Stimulated activated effector memory CD8-positive, alpha-beta T cell treated with anti-CD3 and anti-CD28 coated beads, Interleukin-12 subunit alpha, Interleukin-12 subunit beta, amount 100 ng/mL, for 72 hours (primary cell): ENCODE measurements at regions not wholly inside any gene's neighbourhood (a gene's known extent, or its start where the extent isn't known, plus 50 kb on each side); places are given as distances from the start of the nearest gene placed in this dataset.

Experiments used
- ATAC-seq: fragments of 150-1000 bp; cut with Tn5 transposase; 2 replicates; pipeline ENCODE4 v1.10.0; 2021
- DNase-seq, 2 donors: peaks; one replicate each; pipeline ENCODE4 v3.0.0; 2021 to 2022; ENCODE audit warnings: low spot score in 2 of 2
- H3K27ac Mint-ChIP-seq: one replicate; pipeline ENCODE4 v1.8.0; 2022; ENCODE audit warnings: mild to moderate bottlenecking, mixed read lengths
- H3K36me3 Mint-ChIP-seq: one replicate; pipeline ENCODE4 v1.8.0; 2022; ENCODE audit warnings: mild to moderate bottlenecking, mixed read lengths
- H3K4me1 Mint-ChIP-seq: one replicate; pipeline ENCODE4 v1.8.0; 2022; ENCODE audit warnings: mixed read lengths
- H3K4me3 Mint-ChIP-seq: one replicate; pipeline ENCODE4 v1.8.0; 2022; ENCODE audit warnings: mild to moderate bottlenecking, mixed read lengths
- H3K9me3 Mint-ChIP-seq: one replicate; pipeline ENCODE4 v1.8.0; 2022; ENCODE audit warnings: mixed read lengths

- DNase-seq = no peak
- no peak for ATAC-seq
- H3K36me3 Mint-ChIP-seq = no peaks in the 10 kb centered on the region
- H3K4me3 Mint-ChIP-seq = no peak overlapping the region
- no peaks in the 10 kb centered on the region for H3K4me1 Mint-ChIP-seq
- no peak overlapping the region for H3K27ac Mint-ChIP-seq
- H3K9me3 Mint-ChIP-seq = peaks cover 2% of the 10 kb centered on the region
Measured at GRCh38 chr20:56160956-56161355, 87.6 kb upstream of the MC3R start.

DNA sequence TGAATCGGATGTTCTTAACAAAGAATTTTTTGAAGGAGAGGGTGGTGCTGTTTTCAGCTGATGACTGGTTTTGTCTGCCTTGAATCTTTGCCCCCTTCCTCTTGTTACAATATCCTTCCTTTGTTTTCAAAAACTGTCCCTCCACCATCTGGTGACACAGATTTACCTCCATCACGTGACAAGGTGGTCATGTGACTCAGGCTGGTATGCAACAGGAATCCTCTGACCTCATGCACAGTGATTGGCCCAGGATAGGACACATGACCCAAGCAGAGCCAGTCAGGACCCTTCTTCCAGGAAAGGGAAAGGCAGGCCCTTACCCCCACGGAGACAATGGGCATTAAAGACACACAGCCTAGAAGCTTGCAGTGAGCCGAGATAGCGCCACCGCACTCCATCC is 84.7 kb upstream of the MC3R start:
- ATAC-seq (no peak), DNase-seq (no peak)
- Mint-ChIP-seq H3K4me1 (no peaks in the 10 kb centered on the region), H3K36me3 (no peaks in the 10 kb centered on the region), H3K4me3 (no peak overlapping the region), H3K27ac (no peak overlapping the region), H3K9me3 (peaks cover 5% of the 10 kb centered on the region)

- DNase-seq = no peak
- no peak for ATAC-seq
- Mint-ChIP-seq H3K27ac (no peak overlapping the region), H3K36me3 (no peaks in the 10 kb centered on the region), H3K4me3 (no peak overlapping the region), H3K4me1 (no peaks in the 10 kb centered on the region), H3K9me3 (peaks cover 8% of the 10 kb centered on the region)
Measured at GRCh38 chr20:56166781-56167465, 81.6 kb upstream of the MC3R start.

- peaks cover 5% of the 10 kb centered on the region for H3K9me3 Mint-ChIP-seq
- H3K36me3 Mint-ChIP-seq = no peaks in the 10 kb centered on the region
- H3K4me1 Mint-ChIP-seq = no peaks in the 10 kb centered on the region
- ATAC-seq (no peak), DNase-seq (no peak)
- no peak overlapping the region for H3K4me3 Mint-ChIP-seq
- no peak overlapping the region for H3K27ac Mint-ChIP-seq
Measured at GRCh38 chr20:56171087-56172012, 77.2 kb upstream of the MC3R start.

DNA sequence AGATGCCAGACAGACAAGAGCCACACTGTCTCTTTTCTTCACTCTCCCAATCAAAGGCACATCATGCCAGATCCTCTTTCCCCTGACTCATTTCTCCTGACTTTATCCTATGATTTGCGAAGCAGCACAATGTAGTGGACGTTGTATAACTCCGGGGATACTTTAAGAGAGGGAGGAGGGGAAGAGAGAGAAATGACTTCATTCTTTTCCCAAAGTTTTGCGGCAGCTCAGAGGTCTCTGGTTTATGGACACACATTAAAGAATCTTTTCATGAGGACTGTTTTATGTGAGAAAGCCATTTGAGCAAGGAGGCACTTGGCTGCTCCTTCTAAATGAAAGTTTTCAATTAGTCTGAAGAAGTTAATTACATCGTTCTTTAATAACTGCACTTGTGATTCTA is 75.1 kb upstream of the MC3R start:
- H3K27ac Mint-ChIP-seq = no peak overlapping the region
- H3K4me1 Mint-ChIP-seq = no peaks in the 10 kb centered on the region
- ATAC-seq (no peak), DNase-seq (no peak)
- H3K9me3 Mint-ChIP-seq = peaks cover 3% of the 10 kb centered on the region
- no peaks in the 10 kb centered on the region for H3K36me3 Mint-ChIP-seq
- no peak overlapping the region for H3K4me3 Mint-ChIP-seq

DNA sequence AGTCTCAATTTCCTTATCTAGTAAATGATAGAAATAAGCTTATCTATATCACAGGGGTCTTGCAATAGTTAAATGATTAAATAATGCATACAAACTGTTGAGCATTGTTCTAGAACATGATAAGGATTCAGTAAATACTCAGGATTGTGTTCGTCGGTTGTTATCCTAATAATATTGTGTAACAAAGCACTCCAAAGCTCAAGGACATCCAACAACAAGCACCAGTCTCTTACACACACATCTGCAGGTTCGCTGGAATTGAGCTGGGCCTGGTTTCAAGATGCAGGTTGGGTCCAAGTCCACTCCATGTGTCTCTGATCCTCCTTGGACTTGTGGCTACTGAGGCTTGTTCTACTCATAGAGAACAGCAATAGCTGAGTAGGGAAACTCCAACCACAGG is 74.1 kb upstream of the MC3R start:
- Mint-ChIP-seq H3K4me1 (no peaks in the 10 kb centered on the region), H3K36me3 (no peaks in the 10 kb centered on the region), H3K4me3 (no peak overlapping the region)

DNA sequence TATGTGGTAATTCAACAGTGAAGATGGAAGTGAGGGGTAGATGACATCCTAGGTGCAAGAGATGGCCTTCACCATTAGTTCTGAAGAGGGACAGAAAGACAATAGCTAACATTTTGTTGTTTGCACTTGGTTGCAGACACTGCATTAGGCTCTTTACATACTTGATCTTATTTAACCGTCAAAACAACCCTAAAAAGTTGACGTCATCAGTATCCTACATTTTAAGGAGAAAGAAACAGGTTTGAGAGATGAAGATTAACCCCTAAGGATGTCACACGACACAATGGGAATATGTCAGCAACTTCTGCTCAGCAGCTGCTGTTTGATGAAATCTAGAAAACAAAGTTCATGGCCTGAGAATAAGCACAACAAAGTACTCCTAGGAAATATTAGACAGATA is 72.6 kb upstream of the MC3R start:
- DNase-seq (no peak), ATAC-seq (no peak)

More for the DNA sequence above, 74.1 kb upstream of the MC3R start:
- no peak overlapping the region for H3K27ac Mint-ChIP-seq
- ATAC-seq (no peak), DNase-seq (no peak)
- peaks cover 3% of the 10 kb centered on the region for H3K9me3 Mint-ChIP-seq

GRCh38 chr20:56178219-56178618 is 70.3 kb upstream of the MC3R start:
- Mint-ChIP-seq H3K9me3 (no peaks in the 10 kb centered on the region), H3K4me1 (no peaks in the 10 kb centered on the region), H3K36me3 (no peaks in the 10 kb centered on the region), H3K27ac (no peak overlapping the region), H3K4me3 (no peak overlapping the region)
- DNase-seq (no peak), ATAC-seq (no peak)

More for the DNA sequence above, 72.6 kb upstream of the MC3R start:
- Mint-ChIP-seq H3K27ac (no peak overlapping the region), H3K36me3 (no peaks in the 10 kb centered on the region), H3K4me1 (no peaks in the 10 kb centered on the region), H3K9me3 (no peaks in the 10 kb centered on the region), H3K4me3 (no peak overlapping the region)

DNA sequence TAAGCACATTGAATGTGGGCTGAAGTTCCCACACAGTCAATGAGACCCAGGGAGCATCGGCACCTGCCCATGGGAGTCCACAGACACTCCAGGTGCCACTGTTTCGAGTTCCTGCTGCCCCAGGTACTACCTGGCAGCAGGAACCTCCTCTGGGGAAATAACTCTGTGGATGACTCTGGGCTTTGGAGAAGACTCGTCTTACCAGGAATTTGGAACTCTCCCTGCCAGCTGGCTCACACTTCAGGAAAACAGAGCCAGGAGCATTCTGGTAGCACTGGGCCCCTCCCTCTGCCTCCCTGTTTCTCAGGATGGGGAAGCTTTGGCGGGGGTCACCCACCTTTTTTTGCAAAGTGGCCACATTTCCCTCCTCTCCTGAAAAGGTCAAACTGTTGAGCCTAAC is 69.5 kb upstream of the MC3R start:
- no peaks in the 10 kb centered on the region for H3K4me1 Mint-ChIP-seq
- H3K9me3 Mint-ChIP-seq = no peaks in the 10 kb centered on the region
- no peak overlapping the region for H3K4me3 Mint-ChIP-seq
- no peaks in the 10 kb centered on the region for H3K36me3 Mint-ChIP-seq
- DNase-seq (no peak), ATAC-seq (no peak)
- H3K27ac Mint-ChIP-seq = no peak overlapping the region

GRCh38 chr20:56181583-56181982 is 66.9 kb upstream of the MC3R start:
- H3K9me3 Mint-ChIP-seq = no peaks in the 10 kb centered on the region
- no peak for DNase-seq
- no peak overlapping the region for H3K27ac Mint-ChIP-seq
- no peak overlapping the region for H3K4me3 Mint-ChIP-seq
- no peaks in the 10 kb centered on the region for H3K36me3 Mint-ChIP-seq
- H3K4me1 Mint-ChIP-seq = no peaks in the 10 kb centered on the region
- no peak for ATAC-seq

DNA sequence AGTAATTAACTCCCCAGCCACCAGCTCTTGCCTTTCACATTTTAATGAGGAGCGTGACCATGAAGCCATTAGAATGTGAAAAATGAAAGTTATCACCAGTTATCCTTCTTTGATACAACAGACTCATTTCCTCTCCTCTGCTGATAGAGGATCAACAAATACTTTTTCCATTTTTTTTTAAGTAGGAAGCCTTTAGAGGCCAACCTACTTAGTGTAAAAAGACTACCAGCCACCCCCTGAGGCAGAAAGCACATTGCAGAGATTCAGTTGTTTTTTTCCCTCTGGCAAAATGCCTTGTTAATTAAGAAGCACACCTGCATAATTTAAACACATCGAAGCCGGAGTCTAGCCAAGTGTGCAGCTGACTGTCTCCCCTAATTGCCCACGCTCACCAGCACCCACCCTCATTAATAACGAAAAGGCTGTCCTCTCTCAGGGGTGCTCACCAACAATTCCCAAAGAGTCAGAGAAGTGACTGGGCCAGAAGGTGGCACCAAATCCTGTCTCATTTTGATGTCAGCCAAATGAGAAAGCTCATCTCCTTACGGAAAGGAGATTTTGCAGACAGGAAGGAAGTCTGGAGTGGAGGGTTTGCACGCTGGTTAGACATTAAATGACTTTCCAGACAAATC is 60.9 kb upstream of the MC3R start:
- Mint-ChIP-seq H3K4me1 (no peaks in the 10 kb centered on the region), H3K36me3 (no peaks in the 10 kb centered on the region), H3K4me3 (no peak overlapping the region), H3K27ac (no peak overlapping the region), H3K9me3 (no peaks in the 10 kb centered on the region)
- ATAC-seq (no peak), DNase-seq (no peak)

- H3K36me3 Mint-ChIP-seq = no peaks in the 10 kb centered on the region
- H3K4me3 Mint-ChIP-seq = no peak overlapping the region
- no peak overlapping the region for H3K27ac Mint-ChIP-seq
- peaks cover 2% of the 10 kb centered on the region for H3K9me3 Mint-ChIP-seq
- ATAC-seq (no peak), DNase-seq (no peak)
- no peaks in the 10 kb centered on the region for H3K4me1 Mint-ChIP-seq
Measured at GRCh38 chr20:56194042-56194441, 54.5 kb upstream of the MC3R start.

GRCh38 chr20:56195946-56196345 is 52.6 kb upstream of the MC3R start:
- DNase-seq (no peak), ATAC-seq (no peak)
- Mint-ChIP-seq H3K4me1 (no peaks in the 10 kb centered on the region), H3K36me3 (no peaks in the 10 kb centered on the region), H3K4me3 (no peak overlapping the region), H3K27ac (no peak overlapping the region), H3K9me3 (peaks cover 16% of the 10 kb centered on the region)
